GM18505 (cell line): ENCODE measurements at regions not wholly inside any gene's neighbourhood (a gene's known extent, or its start where the extent isn't known, plus 50 kb on each side); places are given as distances from the start of the nearest gene placed in this dataset.

ENCODE experiments used
- ATAC-seq: cut with Tn5 transposase; IDR thresholded peaks from one replicate; pipeline ENCODE4 v1.9.1; 2021; ENCODE audit not compliant: unreplicated experiment
- POLR2A ChIP-seq: IDR thresholded peaks from 4 replicates; pipeline ENCODE4 v1.6.1; 2011; ENCODE audit warnings: borderline replicate concordance; ENCODE audit not compliant: insufficient read depth, insufficient read length; ENCODE audit errors: extremely low read depth

DNA sequence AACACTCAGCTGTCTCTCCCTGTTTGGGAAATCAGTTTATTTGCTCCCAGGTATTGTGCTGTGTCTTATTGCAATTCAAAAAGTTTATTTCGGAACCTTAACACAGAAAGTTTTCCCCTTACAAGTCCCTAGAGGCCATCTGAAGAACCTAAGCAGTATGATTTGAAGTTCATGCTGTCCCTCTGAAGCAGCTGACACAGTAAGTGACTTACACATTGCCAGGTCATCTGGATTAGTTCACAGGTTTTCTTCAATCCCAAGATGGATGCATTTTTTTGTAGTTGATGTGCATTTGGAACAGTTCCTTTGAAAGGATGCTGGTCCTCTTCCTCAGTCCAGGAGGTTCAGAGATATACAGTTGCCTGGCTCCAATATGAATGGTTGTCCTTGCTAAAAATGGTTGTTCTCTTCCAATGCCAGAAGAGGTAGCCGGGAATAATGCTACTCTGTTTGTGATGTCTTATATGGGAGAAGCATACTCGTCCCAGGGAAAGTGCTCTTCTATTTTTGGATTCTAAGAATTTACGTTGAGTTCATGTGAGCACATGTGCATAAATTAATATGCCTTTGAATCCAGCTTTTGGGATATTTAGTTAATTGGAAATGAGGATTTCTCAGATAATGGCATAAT lies 183.5 kb upstream of the PHYHIPL start:
- no peak for ATAC-seq
- TF ChIP-seq POLR2A, result no peak

DNA sequence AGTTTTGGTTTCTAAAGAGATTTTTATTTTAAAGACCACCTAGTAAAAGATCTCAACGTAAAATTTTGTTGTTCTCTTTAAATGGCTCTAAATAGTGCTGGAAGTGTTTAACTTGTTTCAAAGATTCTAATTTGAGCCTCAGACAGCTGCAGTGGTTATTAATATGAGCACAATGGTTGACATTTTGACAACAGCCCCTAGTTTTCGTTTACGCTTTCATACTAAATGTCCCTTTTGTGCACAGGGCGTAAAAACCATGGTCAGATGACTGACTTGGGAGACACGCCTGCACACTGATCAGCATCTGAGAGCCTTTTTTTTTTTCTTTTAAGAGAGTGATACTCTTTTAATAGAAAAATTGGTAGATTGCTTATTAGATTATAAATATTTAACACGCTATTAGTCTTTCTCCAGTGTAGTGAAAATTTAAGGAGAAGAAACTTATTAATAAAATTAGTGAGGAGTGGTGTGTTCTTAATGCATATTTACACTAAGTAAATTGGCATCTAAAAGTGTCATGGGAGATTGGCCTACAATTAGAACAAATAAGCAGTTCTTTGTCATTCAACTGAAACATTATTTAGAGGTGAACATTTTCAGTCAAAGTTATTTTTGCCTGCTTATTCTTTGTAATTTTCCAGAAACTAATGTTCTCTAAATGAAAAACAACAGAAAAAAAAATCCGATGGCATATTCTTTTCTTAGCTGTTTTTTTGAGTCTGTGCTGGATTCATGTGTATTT lies 182.8 kb upstream of the PHYHIPL start:
- ATAC-seq, result peak; percentile 75
- TF ChIP-seq POLR2A, result no peak

DNA sequence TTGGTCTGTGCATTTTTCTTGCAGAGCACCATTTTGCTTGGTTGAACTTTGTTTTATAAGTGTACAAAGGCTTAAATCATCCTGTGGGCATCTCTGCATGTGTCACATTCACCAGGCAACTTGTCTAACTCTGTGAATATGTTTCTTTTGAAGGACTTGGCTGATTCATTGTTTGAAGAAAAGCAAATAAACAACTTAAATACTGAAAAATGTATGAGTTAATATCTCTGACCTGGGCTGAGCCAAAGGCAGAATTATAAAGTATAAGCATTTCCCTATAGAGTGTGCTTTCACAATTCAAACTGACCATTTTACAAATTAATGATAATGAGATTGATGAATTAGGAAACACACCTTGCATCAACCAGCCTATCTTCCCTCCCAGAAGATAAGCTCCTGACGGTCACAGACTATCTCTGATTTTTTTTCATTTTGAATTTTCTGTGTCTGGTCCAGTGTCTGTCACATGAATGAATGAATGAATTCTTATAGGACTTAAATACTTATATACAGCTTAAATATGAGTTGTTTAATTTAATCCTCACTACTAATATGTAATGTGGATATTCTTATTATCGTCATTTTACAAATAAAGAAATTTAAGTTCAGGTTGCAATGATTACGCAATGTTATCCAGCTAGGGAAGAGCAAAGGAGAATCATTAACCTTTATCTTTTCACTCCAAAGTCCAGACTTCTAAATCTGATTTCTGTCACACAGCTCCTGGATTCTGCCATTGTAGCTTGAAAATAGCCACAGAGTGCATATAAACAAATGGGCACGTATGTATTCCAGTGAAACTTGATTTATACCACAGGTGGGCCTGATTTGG lies 182.0 kb upstream of the PHYHIPL start:
- no peak for TF ChIP-seq POLR2A
- no peak for ATAC-seq

DNA sequence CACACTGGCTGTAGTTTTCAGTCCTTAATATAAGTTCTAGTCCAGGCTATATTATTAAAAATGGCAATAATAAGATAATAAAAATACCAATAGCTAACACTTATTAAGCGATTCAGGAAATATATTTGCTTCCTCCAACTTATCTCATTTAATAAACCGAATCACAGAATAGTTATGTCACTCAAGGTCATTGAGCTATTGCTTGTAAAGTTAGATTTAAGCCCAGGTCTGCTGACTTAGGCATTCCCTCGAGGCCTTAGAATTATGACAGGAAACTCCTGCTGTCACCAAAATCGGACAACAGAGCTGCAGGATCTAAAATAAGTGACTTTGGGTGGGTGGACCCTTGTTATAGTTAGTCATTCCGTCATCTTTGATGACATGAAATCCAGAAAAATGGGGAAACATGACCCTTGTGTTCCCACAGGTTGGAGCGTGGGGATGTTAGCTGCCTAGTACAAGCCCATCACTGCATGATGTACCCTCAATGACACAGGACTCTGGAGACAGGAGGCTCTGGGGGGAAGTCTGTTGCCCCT lies 181.3 kb upstream of the PHYHIPL start:
- no peak for ATAC-seq
- no peak for TF ChIP-seq POLR2A

DNA sequence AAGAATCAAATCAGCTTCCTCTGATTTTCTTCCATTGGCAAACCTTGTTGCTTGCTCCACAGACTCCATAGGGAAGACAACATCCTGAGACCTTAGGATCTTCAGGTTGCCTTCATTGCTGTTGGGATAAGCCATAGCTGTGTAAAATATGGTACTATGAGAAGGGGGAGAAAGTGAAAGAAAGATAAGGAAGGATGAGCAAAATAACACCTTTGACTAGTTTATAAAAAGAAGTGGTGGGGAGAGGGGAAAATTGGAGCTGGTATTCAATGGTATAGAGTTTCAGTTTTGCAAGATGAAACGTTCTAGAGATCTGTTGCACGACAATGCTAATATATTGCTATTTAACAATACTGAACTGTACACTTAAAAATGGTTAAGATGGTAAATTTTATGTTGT lies 180.4 kb upstream of the PHYHIPL start:
- ATAC-seq, result no peak
- no peak for TF ChIP-seq POLR2A

DNA sequence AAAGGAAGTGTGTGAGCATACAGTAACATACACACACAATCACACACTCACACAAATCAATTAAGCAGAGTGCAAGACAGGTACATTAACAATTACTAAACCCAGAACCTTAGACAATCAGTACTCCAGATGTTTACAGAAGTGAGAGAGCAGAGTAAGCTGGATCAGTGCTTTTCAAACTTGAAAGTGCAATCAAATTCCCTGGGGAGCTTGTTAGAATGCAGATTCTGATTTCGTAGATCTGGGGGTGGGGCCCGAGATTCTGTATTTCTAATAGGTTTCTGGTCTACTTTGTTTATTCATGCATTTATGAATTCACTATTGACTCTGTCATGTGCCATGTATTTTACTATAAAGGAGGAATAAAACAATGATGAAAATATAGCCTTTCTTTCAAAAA lies 179.6 kb upstream of the PHYHIPL start:
- ATAC-seq, result no peak
- TF ChIP-seq POLR2A, result no peak

DNA sequence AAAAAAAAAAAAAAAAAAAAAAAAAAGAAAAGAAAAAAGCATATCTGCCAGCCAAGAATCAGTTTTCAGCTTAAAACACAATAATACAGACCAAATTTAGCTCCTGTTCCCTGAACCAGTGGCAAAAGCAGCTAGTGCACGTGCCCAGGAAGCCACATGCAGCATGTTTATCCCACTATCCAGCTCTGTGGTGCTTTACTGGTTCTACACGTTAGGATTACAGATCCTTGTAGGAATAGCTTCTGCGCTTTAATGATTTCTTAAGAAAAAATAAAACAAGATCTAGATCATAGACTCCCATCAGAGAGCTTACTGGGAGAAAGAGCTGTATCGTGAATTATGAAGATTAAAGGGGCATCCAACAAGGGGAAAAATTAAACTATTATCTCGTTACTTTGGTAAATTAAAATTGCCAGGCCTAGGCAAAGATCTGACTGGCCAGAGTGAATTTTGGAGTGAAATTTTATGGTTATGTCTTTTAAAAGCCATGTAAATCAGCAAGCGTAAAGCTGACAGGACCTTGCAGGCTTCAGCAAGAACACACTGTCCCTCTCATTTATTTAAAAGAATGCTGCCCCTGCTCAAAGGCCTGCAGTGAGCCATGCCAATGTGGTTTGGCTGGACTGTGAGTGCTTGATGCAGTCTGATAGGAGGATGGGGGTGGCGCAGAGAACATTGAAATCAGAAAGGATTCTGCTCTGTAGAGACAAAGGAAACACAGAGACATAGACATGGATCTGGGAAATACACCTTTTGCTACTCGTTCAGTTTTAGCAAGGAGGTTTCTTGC lies 177.3 kb upstream of the PHYHIPL start:
- TF ChIP-seq POLR2A, result no peak
- no peak for ATAC-seq

DNA sequence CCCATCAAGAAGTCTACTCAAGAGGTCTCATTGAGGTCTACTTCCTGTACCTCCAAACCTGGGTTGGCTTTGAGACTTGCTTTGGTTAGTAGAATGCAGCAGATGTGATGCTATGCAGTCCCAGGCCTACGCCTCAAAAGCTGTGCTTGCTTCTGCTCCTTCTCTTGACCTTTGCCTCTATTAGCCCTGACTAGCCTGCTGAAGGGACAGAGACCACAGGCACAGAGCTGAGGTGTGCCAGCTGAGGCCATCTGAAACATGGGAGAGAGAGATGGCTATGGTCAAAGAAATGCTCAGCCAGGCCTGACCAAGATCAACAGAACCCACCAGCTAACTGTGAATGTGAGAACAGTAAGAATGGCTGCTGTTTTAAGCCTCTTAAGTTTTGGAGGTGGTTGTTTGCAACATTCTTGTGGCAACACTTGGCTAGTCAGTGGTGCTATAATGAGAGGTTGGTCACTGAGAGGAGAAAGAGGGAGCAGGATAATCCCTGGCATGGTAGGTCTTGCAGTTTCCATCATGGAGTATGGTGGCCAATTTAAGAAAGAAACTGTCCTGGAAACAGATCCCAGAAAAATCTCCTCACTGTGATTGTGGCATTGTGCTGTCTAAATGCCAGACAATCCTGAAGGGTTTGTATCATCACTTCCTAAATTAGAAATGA lies 176.1 kb upstream of the PHYHIPL start:
- no peak for TF ChIP-seq POLR2A
- ATAC-seq, result no peak

DNA sequence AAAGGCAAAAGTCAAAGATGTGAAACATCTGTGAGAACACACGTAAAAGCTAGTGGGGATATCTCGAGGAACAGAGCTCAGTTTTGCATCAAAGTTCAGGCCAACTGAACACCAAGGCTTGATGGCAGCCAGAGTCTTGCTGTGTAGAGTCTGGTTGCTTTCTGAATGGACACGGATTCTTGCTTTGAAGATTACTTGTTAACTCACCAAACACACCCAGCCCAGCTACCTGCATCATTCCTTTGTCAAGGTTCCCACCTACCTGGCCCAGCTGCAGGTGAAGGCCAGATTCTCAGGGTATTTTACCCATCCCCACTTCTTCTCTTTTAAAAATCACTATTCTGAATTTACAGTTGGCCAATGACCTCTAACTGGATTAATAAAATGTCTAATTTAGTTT lies 174.4 kb upstream of the PHYHIPL start:
- ATAC-seq, result no peak
- no peak for TF ChIP-seq POLR2A

DNA sequence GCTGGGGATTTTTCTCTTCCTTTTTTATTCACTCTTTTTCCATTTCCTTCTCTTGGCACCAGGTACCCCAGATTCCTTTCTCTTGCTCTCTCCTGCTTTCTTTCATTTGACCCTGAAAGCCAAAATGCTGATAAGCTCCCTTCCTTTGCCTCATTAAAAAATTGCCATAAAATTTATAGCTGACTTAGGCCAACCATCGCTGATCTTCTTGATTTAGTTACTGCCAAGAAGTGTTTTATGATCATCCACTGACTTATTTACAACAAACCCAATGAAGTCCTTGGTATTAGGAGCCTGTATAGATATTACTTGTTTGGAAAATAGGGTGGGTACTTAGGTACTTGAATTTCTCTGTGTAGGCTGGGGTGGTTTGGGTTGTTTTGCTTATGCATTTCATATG lies 173.2 kb upstream of the PHYHIPL start:
- no peak for ATAC-seq
- no peak for TF ChIP-seq POLR2A

DNA sequence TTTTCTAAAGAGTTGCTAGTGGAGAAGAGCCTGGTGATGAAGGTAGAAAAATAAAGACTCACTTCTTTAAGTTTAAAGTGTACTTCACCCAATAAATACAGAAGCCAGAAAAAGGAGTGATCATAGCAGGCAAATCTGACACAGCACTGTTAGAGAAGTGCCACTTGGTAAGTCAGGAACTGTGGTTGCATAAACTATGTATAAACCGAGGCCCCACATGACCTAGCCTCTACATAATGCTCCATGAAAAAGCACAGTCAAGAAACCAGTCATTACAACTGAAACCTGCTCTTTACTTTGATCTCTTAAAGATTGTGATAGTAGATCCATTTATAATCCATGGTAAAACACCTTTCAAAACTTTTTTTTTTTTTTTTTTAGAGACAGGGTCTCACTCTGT lies 172.1 kb upstream of the PHYHIPL start:
- no peak for ATAC-seq
- TF ChIP-seq POLR2A, result no peak

DNA sequence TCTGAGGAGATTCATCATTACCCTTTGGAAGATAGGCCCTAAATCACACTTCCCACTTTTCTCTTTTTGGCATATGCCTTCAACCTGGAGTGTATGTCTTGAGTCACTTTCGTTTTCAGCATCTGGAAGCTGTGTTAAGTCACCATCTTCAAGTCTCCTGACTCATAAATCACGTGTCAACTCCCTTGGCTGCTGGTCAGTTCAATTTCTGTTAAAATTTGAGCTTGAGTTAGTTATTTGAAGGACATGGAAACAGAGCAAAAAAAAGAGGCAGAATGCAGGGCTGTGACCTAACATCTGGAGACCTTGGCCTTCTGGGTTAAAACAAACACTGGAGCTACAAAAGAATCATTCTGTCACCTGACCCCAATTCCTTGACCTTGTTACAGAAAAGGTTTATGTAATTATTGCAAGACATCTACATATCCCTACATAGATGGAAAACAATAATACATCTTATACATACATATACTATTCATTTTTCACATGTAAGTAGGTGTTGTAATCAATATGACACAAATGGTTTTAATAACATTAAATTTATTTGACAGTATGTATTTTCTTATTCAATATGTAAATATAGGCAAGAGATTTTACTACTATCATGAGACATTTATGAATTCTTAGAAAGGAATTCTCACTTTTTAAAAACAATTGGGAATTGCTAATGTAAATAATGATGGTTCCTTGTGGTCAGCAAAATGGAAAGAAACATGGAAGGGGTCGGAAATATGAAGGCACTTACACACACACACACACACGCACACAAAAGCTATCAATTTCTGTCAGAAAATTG lies 169.7 kb upstream of the PHYHIPL start:
- no peak for TF ChIP-seq POLR2A
- peak; percentile 48 for ATAC-seq

DNA sequence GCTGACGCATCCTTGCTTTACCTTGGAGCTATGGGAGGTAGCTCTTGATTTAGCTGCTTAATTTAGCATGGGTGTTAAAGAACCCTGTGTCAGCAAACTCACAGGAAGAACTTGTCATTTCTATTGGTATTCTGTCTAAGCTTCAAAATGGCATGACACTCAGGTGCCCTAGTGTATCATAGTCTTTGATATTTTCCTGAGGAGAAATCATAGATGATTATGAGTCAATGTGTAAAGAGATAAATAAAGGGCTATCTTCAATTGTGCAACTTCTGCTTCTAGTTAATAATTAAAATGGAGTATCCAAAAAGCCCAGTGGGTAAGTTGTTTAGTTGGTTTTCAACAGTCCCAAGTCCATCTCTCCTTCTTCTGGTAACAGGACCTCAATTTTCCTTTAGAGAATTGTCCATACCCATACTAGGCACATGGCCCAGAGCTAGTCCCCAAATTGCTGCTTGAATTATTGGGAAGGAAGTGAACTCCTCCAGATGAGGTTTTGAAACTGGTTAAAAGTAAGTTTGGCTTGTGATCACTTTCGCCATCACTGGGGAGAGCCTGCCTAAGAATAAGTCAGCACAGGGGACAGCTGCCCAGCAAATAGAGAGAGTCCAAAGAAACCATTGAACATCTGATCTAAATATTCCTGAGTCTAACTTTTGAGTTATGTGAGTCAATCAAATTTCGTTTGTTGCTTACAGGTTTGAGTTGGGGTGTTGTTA lies 169.0 kb upstream of the PHYHIPL start:
- no peak for ATAC-seq
- TF ChIP-seq POLR2A, result no peak
